ENCODE measurements at regions not wholly inside any gene's neighbourhood (a gene's known extent, or its start where the extent isn't known, plus 50 kb on each side); places are given as distances from the start of the nearest gene placed in this dataset.
A peak's percentile ranks its signal among the peaks of the same experiment; 100 is the strongest.

GRCh38 chr5:117463881-117464570, 889.4 kb upstream of the SEMA6A start:
- DNase-seq, result peak; percentile 34

GRCh38 chr5:117461966-117462365, 887.3 kb upstream of the SEMA6A start:
- DNase-seq, result no peak

GRCh38 chr5:117461403-117461802, 886.8 kb upstream of the SEMA6A start:
- DNase-seq, result no peak

- DNase-seq, result no peak
Observed at GRCh38 chr5:117457656-117458055, 883.0 kb upstream of the SEMA6A start.

GRCh38 chr5:117456866-117457470, 882.3 kb upstream of the SEMA6A start:
- no peak for DNase-seq

- no peak for DNase-seq
Observed at GRCh38 chr5:117455236-117456233, 880.9 kb upstream of the SEMA6A start.

- DNase-seq, result peak; percentile 33
Observed at GRCh38 chr5:117454716-117455212, 880.1 kb upstream of the SEMA6A start.

- no peak for DNase-seq
Observed at GRCh38 chr5:117436846-117437245, 862.2 kb upstream of the SEMA6A start.

GRCh38 chr5:117435203-117435602, 860.6 kb upstream of the SEMA6A start:
- DNase-seq, result no peak

- no peak for DNase-seq
Observed at GRCh38 chr5:117434254-117434653, 859.6 kb upstream of the SEMA6A start.

- DNase-seq, result no peak
Observed at GRCh38 chr5:117433818-117434217, 859.2 kb upstream of the SEMA6A start.

- no peak for DNase-seq
Observed at GRCh38 chr5:117431091-117431490, 856.5 kb upstream of the SEMA6A start.

GRCh38 chr5:117425163-117425562, 850.5 kb upstream of the SEMA6A start:
- DNase-seq, result no peak

GRCh38 chr5:117424559-117424958, 849.9 kb upstream of the SEMA6A start:
- DNase-seq, result no peak

GRCh38 chr5:117417501-117417900, 842.9 kb upstream of the SEMA6A start:
- no peak for DNase-seq

GRCh38 chr5:117414926-117415325, 840.3 kb upstream of the SEMA6A start:
- no peak for DNase-seq

GRCh38 chr5:117411701-117412100, 837.1 kb upstream of the SEMA6A start:
- no peak for DNase-seq

GRCh38 chr5:117405197-117405596, 830.6 kb upstream of the SEMA6A start:
- no peak for DNase-seq

GRCh38 chr5:117394506-117395157, 820.0 kb upstream of the SEMA6A start:
- DNase-seq, result no peak

GRCh38 chr5:117393125-117393524, 818.5 kb upstream of the SEMA6A start:
- no peak for DNase-seq

- no peak for DNase-seq
Observed at GRCh38 chr5:117380316-117380715, 805.7 kb upstream of the SEMA6A start.

- no peak for DNase-seq
Observed at GRCh38 chr5:117379521-117379920, 804.9 kb upstream of the SEMA6A start.

GRCh38 chr5:117376748-117377147, 802.1 kb upstream of the SEMA6A start:
- no peak for DNase-seq

Measured in left hindlimb (tissue), 1 donor.